Smooth muscle cell (in vitro differentiated cells): ENCODE measurements at regions not wholly inside any gene's neighbourhood (a gene's known extent, or its start where the extent isn't known, plus 50 kb on each side); places are given as distances from the start of the nearest gene placed in this dataset.

ENCODE experiments used
- DNase-seq: peaks from one replicate; lab custom pipeline; 2025; ENCODE audit not compliant: unreplicated experiment; lab: John Stamatoyannopoulos, UW
- H2AFZ ChIP-seq: fragments of 200-600 bp; sonication (generic); 2 replicates; pipeline ENCODE4 v1.6.0; 2016; ENCODE audit warnings: antibody characterized with exemption, low read depth, mild to moderate bottlenecking
- H3F3A ChIP-seq: fragments of 200-600 bp; sonication (generic); 2 replicates; pipeline ENCODE4 v1.6.0; 2017; ENCODE audit warnings: antibody characterized with exemption, low read depth
- H3K27ac ChIP-seq: fragments of 200-600 bp; sonication (generic); 2 replicates; pipeline ENCODE4 v1.5.1; 2016; ENCODE audit warnings: low read depth, mild to moderate bottlenecking
- H3K27me3 ChIP-seq: fragments of 200-600 bp; sonication (generic); 2 replicates; pipeline ENCODE4 v1.6.1; 2016; ENCODE audit warnings: low read depth, mild to moderate bottlenecking
- H3K36me3 ChIP-seq: fragments of 200-600 bp; sonication (generic); 2 replicates; pipeline ENCODE4 v1.5.1; 2016; ENCODE audit warnings: low read depth
- H3K4me1 ChIP-seq: fragments of 200-600 bp; sonication (generic); 2 replicates; pipeline ENCODE4 v1.5.1; 2016; ENCODE audit warnings: low read depth
- H3K4me2 ChIP-seq: fragments of 200-600 bp; sonication (generic); 2 replicates; pipeline ENCODE4 v1.6.0; 2016; ENCODE audit warnings: mild to moderate bottlenecking
- H3K4me3 ChIP-seq: fragments of 200-600 bp; sonication (generic); 2 replicates; pipeline ENCODE4 v1.5.1; 2016; ENCODE audit warnings: mild to moderate bottlenecking
- H3K79me2 ChIP-seq: fragments of 200-600 bp; sonication (generic); 2 replicates; pipeline ENCODE4 v1.6.0; 2016; ENCODE audit warnings: low read depth, mild to moderate bottlenecking
- H3K9ac ChIP-seq: fragments of 200-600 bp; sonication (generic); 2 replicates; pipeline ENCODE4 v1.6.0; 2016; ENCODE audit warnings: low read depth
- H3K9me3 ChIP-seq: fragments of 200-600 bp; sonication (generic); replicated peaks from 2 replicates; pipeline ENCODE4 v1.5.1; 2016; ENCODE audit warnings: low read depth
- H4K20me1 ChIP-seq: fragments of 200-600 bp; sonication (generic); 2 replicates; pipeline ENCODE4 v1.6.0; 2016; ENCODE audit warnings: low read depth
- WGBS: methylation state at CpG from one replicate; pipeline ENCODE4 v1.1.7; 2016; ENCODE audit warnings: low lambda C conversion rate; 5-methylcytosine and 5-hydroxymethylcytosine counted together
- TF ChIP-seq, protein P1 (sequence below): fragments of 200-600 bp; sonication (generic); IDR thresholded peaks from 2 replicates; pipeline ENCODE4 v1.5.1; 2017; ENCODE audit warnings: borderline replicate concordance, mild to moderate bottlenecking, antibody characterized with exemption; ENCODE audit not compliant: insufficient read depth, poor library complexity, severe bottlenecking

DNA sequence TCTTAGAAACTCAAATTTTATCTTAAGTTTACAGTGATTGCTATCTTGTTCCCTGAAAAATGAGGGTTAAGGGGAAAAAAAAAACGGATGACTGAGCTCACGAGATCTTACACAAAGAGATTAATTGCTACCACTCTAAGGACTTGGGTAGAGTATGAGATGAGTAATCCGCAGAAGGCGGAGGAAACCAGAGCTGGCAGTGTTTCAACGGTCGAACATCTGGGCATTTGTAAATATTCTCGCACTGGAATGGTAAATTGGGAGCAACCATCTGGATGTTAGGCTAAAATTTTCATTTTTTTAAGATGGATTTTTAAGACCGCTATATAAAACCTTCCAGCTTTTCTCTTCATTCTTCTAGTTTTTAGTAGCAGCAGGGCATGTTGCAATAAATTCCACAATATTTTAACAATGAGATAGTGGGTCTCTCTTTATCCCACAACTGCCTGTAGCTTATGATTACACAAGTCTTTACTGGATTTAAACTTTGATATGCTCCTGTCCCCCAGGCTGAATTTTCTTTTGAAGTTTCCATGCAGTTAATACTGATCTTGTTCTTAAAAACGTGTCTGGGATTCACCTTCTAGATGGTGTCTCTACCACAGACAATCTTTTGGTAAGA lies 1324.1 kb downstream of the AACS start:
- DNase-seq, result no peak
- Histone ChIP-seq H3K27ac (no peak overlapping the region), H3K9ac (no peak overlapping the region), H3K4me3 (no peak overlapping the region), H3F3A (no peaks in the 10 kb centered on the region), H3K9me3 (no peaks in the 10 kb centered on the region), H3K4me1 (no peaks in the 10 kb centered on the region), H3K36me3 (no peaks in the 10 kb centered on the region), H2AFZ (no peak overlapping the region), H3K79me2 (no peaks in the 10 kb centered on the region), H3K4me2 (no peak overlapping the region), H4K20me1 (no peaks in the 10 kb centered on the region), H3K27me3 (no peaks in the 10 kb centered on the region)
- TF ChIP-seq, protein P1, sequence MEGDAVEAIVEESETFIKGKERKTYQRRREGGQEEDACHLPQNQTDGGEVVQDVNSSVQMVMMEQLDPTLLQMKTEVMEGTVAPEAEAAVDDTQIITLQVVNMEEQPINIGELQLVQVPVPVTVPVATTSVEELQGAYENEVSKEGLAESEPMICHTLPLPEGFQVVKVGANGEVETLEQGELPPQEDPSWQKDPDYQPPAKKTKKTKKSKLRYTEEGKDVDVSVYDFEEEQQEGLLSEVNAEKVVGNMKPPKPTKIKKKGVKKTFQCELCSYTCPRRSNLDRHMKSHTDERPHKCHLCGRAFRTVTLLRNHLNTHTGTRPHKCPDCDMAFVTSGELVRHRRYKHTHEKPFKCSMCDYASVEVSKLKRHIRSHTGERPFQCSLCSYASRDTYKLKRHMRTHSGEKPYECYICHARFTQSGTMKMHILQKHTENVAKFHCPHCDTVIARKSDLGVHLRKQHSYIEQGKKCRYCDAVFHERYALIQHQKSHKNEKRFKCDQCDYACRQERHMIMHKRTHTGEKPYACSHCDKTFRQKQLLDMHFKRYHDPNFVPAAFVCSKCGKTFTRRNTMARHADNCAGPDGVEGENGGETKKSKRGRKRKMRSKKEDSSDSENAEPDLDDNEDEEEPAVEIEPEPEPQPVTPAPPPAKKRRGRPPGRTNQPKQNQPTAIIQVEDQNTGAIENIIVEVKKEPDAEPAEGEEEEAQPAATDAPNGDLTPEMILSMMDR, result no peak
- WGBS, result 52% methylated on average over 9 of the region's 9 CpGs

DNA sequence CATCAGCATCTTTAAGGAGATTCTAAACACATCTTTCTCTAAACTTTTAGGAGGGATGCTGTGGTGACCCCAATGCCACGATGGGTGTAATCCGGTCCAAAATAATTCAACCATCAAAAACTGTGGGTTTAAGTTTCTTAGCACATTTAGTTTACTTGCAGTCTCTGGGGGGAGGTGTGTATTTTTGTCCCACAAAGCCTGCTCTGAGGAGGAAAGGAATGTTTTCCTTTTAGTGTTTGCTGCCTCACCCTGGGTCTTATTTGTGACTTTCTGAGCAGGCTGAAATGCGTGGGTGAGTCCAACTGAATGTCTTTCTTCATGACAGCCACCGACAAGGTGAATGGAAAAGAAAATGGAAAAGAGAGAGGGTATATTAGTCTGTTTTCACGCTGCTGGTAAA lies 1324.7 kb downstream of the AACS start:
- no peak overlapping the region for H3K27ac ChIP-seq
- no peaks in the 10 kb centered on the region for H3K36me3 ChIP-seq
- H3K9ac ChIP-seq, result no peak overlapping the region
- TF ChIP-seq, protein P1, result no peak
- H3K4me2 ChIP-seq, result no peak overlapping the region
- H3F3A ChIP-seq, result no peaks in the 10 kb centered on the region
- no peaks in the 10 kb centered on the region for H3K27me3 ChIP-seq
- no peak overlapping the region for H2AFZ ChIP-seq
- 84% methylated on average over 5 of the region's 5 CpGs for WGBS
- H3K79me2 ChIP-seq, result no peaks in the 10 kb centered on the region
- DNase-seq, result no peak
- no peaks in the 10 kb centered on the region for H3K9me3 ChIP-seq
- H3K4me3 ChIP-seq, result no peak overlapping the region
- no peaks in the 10 kb centered on the region for H4K20me1 ChIP-seq
- no peaks in the 10 kb centered on the region for H3K4me1 ChIP-seq

DNA sequence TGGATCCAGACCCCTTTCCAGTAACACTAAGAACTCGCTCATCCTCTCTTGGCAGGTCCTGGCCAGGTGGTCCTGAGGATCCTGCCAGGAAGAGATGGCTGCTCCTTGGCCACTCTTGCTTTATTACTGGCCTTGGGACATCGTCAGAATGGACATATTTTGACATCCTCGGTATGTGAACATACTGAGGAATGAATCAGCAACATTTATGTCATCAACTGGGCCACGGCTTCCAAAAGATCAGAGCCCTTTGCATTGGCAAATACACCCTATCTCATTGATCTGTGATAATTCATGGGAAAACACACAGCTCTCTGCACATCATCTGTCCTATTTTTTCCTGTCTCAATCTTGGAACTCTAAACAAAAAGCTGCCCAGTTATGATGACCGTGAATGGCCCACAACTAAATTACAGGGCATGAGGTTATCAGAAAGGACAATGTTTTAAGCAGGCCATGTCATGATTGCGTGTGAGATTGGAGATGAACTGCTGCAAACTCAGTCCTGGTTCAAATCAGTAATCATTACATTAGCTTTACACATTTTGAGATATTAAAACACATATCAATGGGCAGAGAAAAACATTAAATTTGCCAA lies 1325.8 kb downstream of the AACS start:
- no peak overlapping the region for H3K4me3 ChIP-seq
- H3K36me3 ChIP-seq, result no peaks in the 10 kb centered on the region
- no peak overlapping the region for H3K9ac ChIP-seq
- no peaks in the 10 kb centered on the region for H3F3A ChIP-seq
- no peaks in the 10 kb centered on the region for H3K27me3 ChIP-seq
- H4K20me1 ChIP-seq, result no peaks in the 10 kb centered on the region
- no peaks in the 10 kb centered on the region for H3K9me3 ChIP-seq
- H3K79me2 ChIP-seq, result no peaks in the 10 kb centered on the region
- TF ChIP-seq, protein P1, result no peak
- no peak for DNase-seq
- no peaks in the 10 kb centered on the region for H3K4me1 ChIP-seq
- no peak overlapping the region for H2AFZ ChIP-seq
- 86% methylated on average over 6 of the region's 6 CpGs for WGBS
- no peak overlapping the region for H3K27ac ChIP-seq
- H3K4me2 ChIP-seq, result no peak overlapping the region

DNA sequence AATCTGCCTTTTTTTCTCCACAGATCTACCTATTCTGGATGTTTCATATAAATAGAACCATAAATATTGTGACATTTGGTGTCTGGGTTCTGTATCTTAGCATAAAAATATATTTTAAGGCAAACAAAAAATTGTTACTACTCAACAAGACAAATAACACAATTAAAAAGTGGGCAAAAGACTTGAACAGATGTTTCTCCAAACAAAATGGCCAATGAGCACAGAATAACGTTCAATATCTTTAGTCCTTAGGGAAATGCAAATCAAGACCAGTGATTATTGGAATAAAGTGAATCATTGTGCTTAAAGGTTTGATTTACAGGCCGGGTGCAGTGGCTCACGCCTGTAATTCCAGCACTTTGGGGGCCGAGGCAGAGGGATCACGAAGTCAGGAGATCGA lies 1331.3 kb downstream of the AACS start:
- TF ChIP-seq, protein P1, result no peak
- no peak overlapping the region for H3K27ac ChIP-seq
- no peaks in the 10 kb centered on the region for H4K20me1 ChIP-seq
- no peaks in the 10 kb centered on the region for H3K27me3 ChIP-seq
- WGBS, result 89% methylated on average over 6 of the region's 6 CpGs
- H3K36me3 ChIP-seq, result no peaks in the 10 kb centered on the region
- H2AFZ ChIP-seq, result no peak overlapping the region
- no peak for DNase-seq
- H3K4me1 ChIP-seq, result no peaks in the 10 kb centered on the region
- no peak overlapping the region for H3K9ac ChIP-seq
- H3F3A ChIP-seq, result no peaks in the 10 kb centered on the region
- no peaks in the 10 kb centered on the region for H3K9me3 ChIP-seq
- H3K4me2 ChIP-seq, result no peak overlapping the region
- H3K79me2 ChIP-seq, result no peaks in the 10 kb centered on the region
- H3K4me3 ChIP-seq, result no peak overlapping the region
